ENCODE measurements at regions not wholly inside any gene's neighbourhood (a gene's known extent, or its start where the extent isn't known, plus 50 kb on each side); places are given as distances from the start of the nearest gene placed in this dataset.

GRCh38 chr2:208669394-208669793, 262.8 kb downstream of the PTH2R start:
- H3K4me1 ChIP-seq (ENCODE audit: control insufficient read depth, extremely low read depth, insufficient read depth, low read length): no peaks in the 10 kb centered on the region
- H3K4me3 ChIP-seq (ENCODE audit: control insufficient read depth in 2 of 3, extremely low read depth in 1 of 3, insufficient read depth in 2 of 3, low read depth in 1 of 3, low read length in 3 of 3): no peak overlapping the region
- no peaks in the 10 kb centered on the region for H3K9me1 ChIP-seq (ENCODE audit: control insufficient read depth, extremely low read depth, insufficient read depth, low read length)
- H4K20me1 ChIP-seq (ENCODE audit: control insufficient read depth, extremely low read depth, insufficient read depth, low read length): no peaks in the 10 kb centered on the region
- no peak for FAIRE-seq
- DNase-seq (ENCODE audit: low read depth, low spot score): no peak
- no peak overlapping the region for H3K27ac ChIP-seq (ENCODE audit: control insufficient read depth, insufficient read depth, low read length)
- no peak for TF ChIP-seq EZH2 (IDR thresholded peaks at IDR 0.05; ENCODE audit: low read length)
- no peak for TF ChIP-seq CTCF (optimal IDR thresholded peaks at IDR 0.05 in 1 of 3, IDR thresholded peaks at IDR 0.05 in 1 of 3, conservative IDR thresholded peaks at IDR 0.05 in 1 of 3; ENCODE audit: extremely low read depth in 1 of 3, insufficient read depth in 2 of 3, low read length in 3 of 3)
- H2AFZ ChIP-seq (ENCODE audit: control insufficient read depth, low read length): no peak overlapping the region
- no peak overlapping the region for H3K4me2 ChIP-seq (ENCODE audit: control insufficient read depth, extremely low read depth, insufficient read depth, low read depth, low read length)
- H3K79me2 ChIP-seq (ENCODE audit: control insufficient read depth, insufficient read depth, low read length): no peaks in the 10 kb centered on the region
- H3K36me3 ChIP-seq (ENCODE audit: control insufficient read depth in 2 of 2, extremely low read depth in 1 of 2, insufficient read depth in 2 of 2, low read length in 2 of 2): no peaks in the 10 kb centered on the region
- no peak overlapping the region for H3K9ac ChIP-seq (ENCODE audit: control insufficient read depth, extremely low read depth, insufficient read depth, low read length)
- dilution Hi-C loops (cut with MboI; ENCODE audit: extremely low pct_ligation_motif_present, low sequenced_read_pairs): no loop called here
- H3K9me3 ChIP-seq (ENCODE audit: control insufficient read depth, low read depth, low read length): no peaks in the 10 kb centered on the region
- no peaks in the 10 kb centered on the region for H3K27me3 ChIP-seq (ENCODE audit: control insufficient read depth, extremely low read depth, insufficient read depth, low read length)

DNA sequence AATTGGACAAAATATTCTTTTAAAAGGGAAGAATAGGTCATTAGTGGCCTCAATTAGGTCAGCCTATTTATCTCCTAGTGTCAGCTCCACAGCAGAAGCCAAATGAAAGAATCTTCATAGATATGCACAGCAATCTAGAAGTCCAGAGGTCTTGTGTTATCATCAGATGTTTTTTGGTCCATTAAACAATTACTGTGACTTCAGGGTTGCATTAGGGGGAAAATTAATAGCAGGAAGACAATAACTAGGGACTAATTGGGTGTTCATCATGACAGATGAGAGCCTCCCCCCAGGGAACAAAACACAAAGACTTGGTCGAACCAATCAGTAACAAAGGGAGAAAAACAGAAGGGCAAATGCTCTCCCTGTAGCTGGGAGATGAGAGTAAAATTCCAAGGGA, 264.7 kb downstream of the PTH2R start:
- FAIRE-seq (no peak), DNase-seq (ENCODE audit: low read depth, low spot score) (no peak)
- Histone ChIP-seq H3K9me1 (ENCODE audit: control insufficient read depth, extremely low read depth, insufficient read depth, low read length) (no peaks in the 10 kb centered on the region), H4K20me1 (ENCODE audit: control insufficient read depth, extremely low read depth, insufficient read depth, low read length) (no peaks in the 10 kb centered on the region), H3K9me3 (ENCODE audit: control insufficient read depth, low read depth, low read length) (no peaks in the 10 kb centered on the region), H3K4me1 (ENCODE audit: control insufficient read depth, extremely low read depth, insufficient read depth, low read length) (no peaks in the 10 kb centered on the region), H2AFZ (ENCODE audit: control insufficient read depth, low read length) (no peak overlapping the region), H3K27ac (ENCODE audit: control insufficient read depth, insufficient read depth, low read length) (no peak overlapping the region), H3K4me3 (ENCODE audit: control insufficient read depth in 2 of 3, extremely low read depth in 1 of 3, insufficient read depth in 2 of 3, low read depth in 1 of 3, low read length in 3 of 3) (no peak overlapping the region), H3K9ac (ENCODE audit: control insufficient read depth, extremely low read depth, insufficient read depth, low read length) (no peak overlapping the region), H3K79me2 (ENCODE audit: control insufficient read depth, insufficient read depth, low read length) (no peaks in the 10 kb centered on the region), H3K4me2 (ENCODE audit: control insufficient read depth, extremely low read depth, insufficient read depth, low read depth, low read length) (no peak overlapping the region), H3K27me3 (ENCODE audit: control insufficient read depth, extremely low read depth, insufficient read depth, low read length) (no peaks in the 10 kb centered on the region), H3K36me3 (ENCODE audit: control insufficient read depth in 2 of 2, extremely low read depth in 1 of 2, insufficient read depth in 2 of 2, low read length in 2 of 2) (no peaks in the 10 kb centered on the region)
- dilution Hi-C loops (cut with MboI; ENCODE audit: extremely low pct_ligation_motif_present, low sequenced_read_pairs): no loop called here
- TF ChIP-seq EZH2 (IDR thresholded peaks at IDR 0.05; ENCODE audit: low read length) (no peak), CTCF (optimal IDR thresholded peaks at IDR 0.05 in 1 of 3, IDR thresholded peaks at IDR 0.05 in 1 of 3, conservative IDR thresholded peaks at IDR 0.05 in 1 of 3; ENCODE audit: extremely low read depth in 1 of 3, insufficient read depth in 2 of 3, low read length in 3 of 3) (no peak)

All from keratinocyte (primary cell).